IMR-90 (cell line): ENCODE measurements at regions not wholly inside any gene's neighbourhood (a gene's known extent, or its start where the extent isn't known, plus 50 kb on each side); places are given as distances from the start of the nearest gene placed in this dataset.

Experiments
- ATAC-seq: fragments of 200-7000 bp; cut with Tn5 transposase; 2 replicates; pipeline ENCODE4 v1.9.1; 2020; ENCODE audit warnings: low read depth, mild to moderate bottlenecking, moderate library complexity
- BruUV-seq: library from RNA; stranded (reverse); fragments of 400-500 nt; replicated peaks from 2 replicates; lab custom pipeline; 2021; lab: Mats Ljungman, UMichigan
- CTCF ChIA-PET: fragments of 300-600 bp; formaldehyde crosslinking; extraction: SDS; loops from one replicate; lab custom pipeline; 2021; ENCODE audit warnings: antibody characterized with exemption; lab: Yijun Ruan, JAX
- POLR2A ChIA-PET: fragments of 300-600 bp; sonication (Branson Sonifier 250); formaldehyde crosslinking; loops from one replicate; lab custom pipeline; 2022; ENCODE audit warnings: antibody characterized with exemption; ENCODE audit not compliant: unreplicated experiment; lab: Charles Lee
- DNase-seq: peaks from one replicate; pipeline ENCODE4 v3.0.0; 2013
- H2AFZ ChIP-seq: replicated peaks from 2 replicates; pipeline ENCODE3; 2013; ENCODE audit warnings: low read length, mild to moderate bottlenecking; ENCODE audit not compliant: poor library complexity
- H2AK5ac ChIP-seq: 2 replicates; pipeline ENCODE4 v1.6.1; 2013; ENCODE audit warnings: low read depth, low read length, inconsistent platforms
- H2AK9ac ChIP-seq: replicated peaks from 2 replicates; pipeline ENCODE3; 2013; ENCODE audit warnings: mild to moderate bottlenecking, low read depth, low read length, moderate library complexity; ENCODE audit not compliant: poor library complexity
- H2BK120ac ChIP-seq: 2 replicates; pipeline ENCODE4 v1.6.1; 2013; ENCODE audit warnings: low read depth, low read length, inconsistent platforms
- H2BK15ac ChIP-seq: 3 replicates; pipeline ENCODE4 v1.6.1; 2013; ENCODE audit warnings: low read depth, low read length, inconsistent platforms
- H2BK20ac ChIP-seq: 2 replicates; pipeline ENCODE4 v1.6.1; 2013; ENCODE audit warnings: low read depth, mild to moderate bottlenecking, inconsistent platforms, low read length, moderate library complexity
- H2BK5ac ChIP-seq: 2 replicates; pipeline ENCODE4 v1.6.1; 2013; ENCODE audit warnings: mild to moderate bottlenecking, low read depth, low read length, inconsistent platforms; ENCODE audit not compliant: poor library complexity, severe bottlenecking
- H3K14ac ChIP-seq: replicated peaks from 2 replicates; pipeline ENCODE4 v1.6.1; 2013; ENCODE audit warnings: low read depth, low read length, inconsistent platforms
- H3K18ac ChIP-seq: 2 replicates; pipeline ENCODE4 v1.6.1; 2013; ENCODE audit warnings: low read depth, low read length, control low read depth
- H3K23ac ChIP-seq: 2 replicates; pipeline ENCODE4 v1.6.1; 2013; ENCODE audit warnings: low read depth, low read length, inconsistent platforms
- H3K27ac ChIP-seq: 2 replicates; pipeline ENCODE4 v1.5.1; 2013; ENCODE audit warnings: mild to moderate bottlenecking, control low read depth, low read length; ENCODE audit not compliant: insufficient read depth
- H3K27me3 ChIP-seq: 2 replicates; pipeline ENCODE4 v1.6.1; 2013; ENCODE audit warnings: low read length; ENCODE audit not compliant: control insufficient read depth, insufficient read depth
- H3K36me3 ChIP-seq: 2 replicates; pipeline ENCODE4 v1.6.1; 2013; ENCODE audit warnings: low read length, mixed read lengths; ENCODE audit not compliant: control insufficient read depth, insufficient read depth
- H3K4ac ChIP-seq: 2 replicates; pipeline ENCODE4 v1.6.1; 2013; ENCODE audit warnings: low read depth, low read length, inconsistent platforms
- H3K4me1 ChIP-seq: 2 replicates; pipeline ENCODE4 v1.6.1; 2013; ENCODE audit warnings: low read length, mixed read lengths; ENCODE audit not compliant: control insufficient read depth, insufficient read depth
- H3K4me2 ChIP-seq: 2 replicates; pipeline ENCODE4 v1.6.1; 2013; ENCODE audit warnings: low read depth, mild to moderate bottlenecking, control low read depth, low read length, moderate library complexity
- H3K4me3 ChIP-seq: 2 replicates; pipeline ENCODE4 v1.5.1; 2013; ENCODE audit warnings: low read depth, mild to moderate bottlenecking, control low read depth, low read length, moderate library complexity; ENCODE audit not compliant: insufficient read depth
- H3K56ac ChIP-seq: 2 replicates; pipeline ENCODE4 v1.6.1; 2013; ENCODE audit warnings: low read length, inconsistent platforms; ENCODE audit not compliant: insufficient read depth; ENCODE audit errors: extremely low read depth
- H3K79me1 ChIP-seq, 2 experiments: 2 replicates each; pipeline ENCODE4 v1.6.1; 2013; ENCODE audit warnings: low read length in 2 of 2, inconsistent platforms in 1 of 2, low read depth in 1 of 2
- H3K9ac ChIP-seq: 2 replicates; pipeline ENCODE4 v1.6.1; 2013; ENCODE audit warnings: low read depth, low read length, control low read depth
- H3K9me1 ChIP-seq: 2 replicates; pipeline ENCODE4 v1.6.1; 2013; ENCODE audit warnings: low read length, inconsistent platforms; ENCODE audit not compliant: insufficient read depth
- H3K9me3 ChIP-seq: 2 replicates; pipeline ENCODE4 v1.6.1; 2013; ENCODE audit warnings: low read length; ENCODE audit not compliant: control insufficient read depth, insufficient read depth
- H4K20me1 ChIP-seq: 2 replicates; pipeline ENCODE4 v1.6.1; 2013; ENCODE audit warnings: low read length, inconsistent platforms; ENCODE audit not compliant: insufficient read depth
- H4K5ac ChIP-seq: 2 replicates; pipeline ENCODE4 v1.6.1; 2013; ENCODE audit warnings: mild to moderate bottlenecking, low read depth, low read length, control low read depth
- H4K8ac ChIP-seq, 2 experiments: 2 replicates each; pipeline ENCODE4 v1.6.1; 2013; ENCODE audit warnings: low read depth in 2 of 2, low read length in 2 of 2, control low read depth in 1 of 2, inconsistent platforms in 1 of 2
- H4K91ac ChIP-seq: 2 replicates; pipeline ENCODE4 v1.6.1; 2013; ENCODE audit warnings: low read depth, low read length, inconsistent platforms; ENCODE audit not compliant: insufficient read depth
- BHLHE40 ChIP-seq: fragments of 150-350 bp; IDR thresholded peaks from 2 replicates; pipeline ENCODE4 v1.6.1; 2016; ENCODE audit warnings: mild to moderate bottlenecking, low read depth, low read length
- CHD1 ChIP-seq: IDR thresholded peaks from 2 replicates; pipeline ENCODE4 v1.6.1; 2012; ENCODE audit warnings: low read depth, low read length, improper control_type of control experiment
- MAFK ChIP-seq: IDR thresholded peaks from 2 replicates; pipeline ENCODE4 v1.6.1; 2012; ENCODE audit warnings: low read depth, low read length, improper control_type of control experiment
- MXI1 ChIP-seq: IDR thresholded peaks from 2 replicates; pipeline ENCODE4 v1.6.1; 2012; ENCODE audit warnings: low read depth, mild to moderate bottlenecking, low read length, moderate library complexity, borderline replicate concordance
- POLR2A ChIP-seq: IDR thresholded peaks from 2 replicates; pipeline ENCODE4 v1.6.1; 2012; ENCODE audit warnings: mild to moderate bottlenecking, low read depth, low read length
- WGBS, 2 experiments: methylation state at CpG; one replicate each; pipeline versions ENCODE4 v1.1.5 to v1.1.7; 2013; ENCODE audit warnings: missing lambda C conversion rate in 2 of 2; ENCODE audit not compliant: insufficient read length in 1 of 2; ENCODE audit errors: extremely low coverage in 2 of 2; 5-methylcytosine and 5-hydroxymethylcytosine counted together
- dilution Hi-C: fragments of 300-500 bp; cut with HindIII; formaldehyde crosslinking; loops from one replicate; pipeline ENCODE4 v1.14.3; 2018; ENCODE audit warnings: low sequenced_read_pairs; ENCODE audit not compliant: unreplicated experiment
- in situ Hi-C: fragments of 300-500 bp; cut with MboI; formaldehyde crosslinking; loops from 3 replicates; pipeline ENCODE4 v1.14.3; 2019; ENCODE audit warnings: low sequenced_read_pairs, inconsistent platforms, mixed read lengths
- intact Hi-C: fragments of 100-400 bp; cut with micrococcal nuclease; formaldehyde crosslinking; loops from 2 replicates; pipeline ENCODE4 v1.10.0; 2022
- TF ChIP-seq, protein P1 (sequence below): fragments of 150-350 bp; IDR thresholded peaks from 2 replicates; pipeline ENCODE4 v1.6.1; 2017; ENCODE audit warnings: mild to moderate bottlenecking, antibody characterized with exemption, low read length, low read depth
- TF ChIP-seq, protein P2 (sequence below): fragments of 150-350 bp; IDR thresholded peaks from 2 replicates; pipeline ENCODE4 v1.6.1; 2016; ENCODE audit warnings: low read depth, mild to moderate bottlenecking, low read length, moderate library complexity, borderline replicate concordance

DNA sequence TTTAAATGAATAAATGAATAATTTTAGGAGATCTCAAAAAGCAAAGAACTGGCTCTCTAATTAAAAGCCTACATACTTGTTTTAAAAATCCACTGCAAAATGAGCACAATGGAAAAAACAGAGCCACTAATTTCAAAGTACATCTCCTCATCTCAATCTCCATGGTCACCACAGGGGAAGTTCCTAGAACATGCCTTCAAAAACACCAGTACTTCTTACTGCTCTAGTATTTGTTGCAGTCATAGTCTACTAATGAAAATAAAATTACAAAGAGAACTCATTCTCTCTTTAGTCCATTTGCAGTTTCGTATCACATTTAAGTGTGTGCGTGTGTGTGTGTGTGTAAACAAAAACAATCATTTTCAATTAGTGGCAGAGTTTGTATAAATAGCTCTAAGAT lies 54.0 kb downstream of the PIK3C2A start:
- intact Hi-C loops = no loop called here
- no peak overlapping the region for H3K14ac ChIP-seq
- no peak overlapping the region for H3K4me3 ChIP-seq
- TF ChIP-seq CHD1 (no peak), BHLHE40 (no peak), MAFK (no peak), MXI1 (no peak), POLR2A (no peak)
- TF ChIP-seq, protein P1, sequence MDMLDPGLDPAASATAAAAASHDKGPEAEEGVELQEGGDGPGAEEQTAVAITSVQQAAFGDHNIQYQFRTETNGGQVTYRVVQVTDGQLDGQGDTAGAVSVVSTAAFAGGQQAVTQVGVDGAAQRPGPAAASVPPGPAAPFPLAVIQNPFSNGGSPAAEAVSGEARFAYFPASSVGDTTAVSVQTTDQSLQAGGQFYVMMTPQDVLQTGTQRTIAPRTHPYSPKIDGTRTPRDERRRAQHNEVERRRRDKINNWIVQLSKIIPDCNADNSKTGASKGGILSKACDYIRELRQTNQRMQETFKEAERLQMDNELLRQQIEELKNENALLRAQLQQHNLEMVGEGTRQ = no peak
- TF ChIP-seq, protein P2, sequence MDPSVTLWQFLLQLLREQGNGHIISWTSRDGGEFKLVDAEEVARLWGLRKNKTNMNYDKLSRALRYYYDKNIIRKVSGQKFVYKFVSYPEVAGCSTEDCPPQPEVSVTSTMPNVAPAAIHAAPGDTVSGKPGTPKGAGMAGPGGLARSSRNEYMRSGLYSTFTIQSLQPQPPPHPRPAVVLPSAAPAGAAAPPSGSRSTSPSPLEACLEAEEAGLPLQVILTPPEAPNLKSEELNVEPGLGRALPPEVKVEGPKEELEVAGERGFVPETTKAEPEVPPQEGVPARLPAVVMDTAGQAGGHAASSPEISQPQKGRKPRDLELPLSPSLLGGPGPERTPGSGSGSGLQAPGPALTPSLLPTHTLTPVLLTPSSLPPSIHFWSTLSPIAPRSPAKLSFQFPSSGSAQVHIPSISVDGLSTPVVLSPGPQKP = no peak
- H3K27me3 ChIP-seq = no peaks in the 10 kb centered on the region
- H4K91ac ChIP-seq = no peak overlapping the region
- no TSS peak for BruUV-seq
- H3K4ac ChIP-seq = no peak overlapping the region
- H3K27ac ChIP-seq = no peak overlapping the region
- no peak overlapping the region for H3K9ac ChIP-seq
- no peak overlapping the region for H2AK5ac ChIP-seq
- H3K79me1 ChIP-seq = peaks cover 13 to 23% of the 10 kb centered on the region in 2 experiments
- dilution Hi-C loops = no loop called here
- ATAC-seq (no peak), DNase-seq (no peak)
- no peak overlapping the region for H3K4me2 ChIP-seq
- H4K8ac ChIP-seq = no peak overlapping the region
- no CpG with 5 or more reads among the region's 2 CpGs for WGBS, 2 experiments
- no peaks in the 10 kb centered on the region for H3K9me3 ChIP-seq
- H2BK15ac ChIP-seq = no peak overlapping the region
- no peak overlapping the region for H2BK120ac ChIP-seq
- H2BK20ac ChIP-seq = no peak overlapping the region
- peaks cover 3% of the 10 kb centered on the region; the same call in 1 of the 2 replicates for H3K36me3 ChIP-seq
- H3K56ac ChIP-seq = no peak overlapping the region
- H2BK5ac ChIP-seq = no peak overlapping the region
- POLR2A ChIA-PET = no interaction called here
- in situ Hi-C loops = no loop called here
- H2AK9ac ChIP-seq = no peak overlapping the region
- H3K4me1 ChIP-seq = no peaks in the 10 kb centered on the region
- H4K20me1 ChIP-seq = peaks cover 8% of the 10 kb centered on the region; the same call in 1 of the 2 replicates
- H2AFZ ChIP-seq = no peak overlapping the region
- CTCF ChIA-PET = no interaction called here
- no peak overlapping the region for H3K18ac ChIP-seq
- H3K23ac ChIP-seq = no peak overlapping the region
- H3K9me1 ChIP-seq = no peaks in the 10 kb centered on the region
- H4K5ac ChIP-seq = no peak overlapping the region
